ENCODE measurements at regions not wholly inside any gene's neighbourhood (a gene's known extent, or its start where the extent isn't known, plus 50 kb on each side); places are given as distances from the start of the nearest gene placed in this dataset.

GRCh38 chr10:121182219-121182618 lies 331.1 kb downstream of the WDR11 start:
- no peak for DNase-seq (ENCODE audit: low spot score)

- no peak for DNase-seq (ENCODE audit: low spot score)
Observed at GRCh38 chr10:121183236-121183635, 332.1 kb downstream of the WDR11 start.

DNA sequence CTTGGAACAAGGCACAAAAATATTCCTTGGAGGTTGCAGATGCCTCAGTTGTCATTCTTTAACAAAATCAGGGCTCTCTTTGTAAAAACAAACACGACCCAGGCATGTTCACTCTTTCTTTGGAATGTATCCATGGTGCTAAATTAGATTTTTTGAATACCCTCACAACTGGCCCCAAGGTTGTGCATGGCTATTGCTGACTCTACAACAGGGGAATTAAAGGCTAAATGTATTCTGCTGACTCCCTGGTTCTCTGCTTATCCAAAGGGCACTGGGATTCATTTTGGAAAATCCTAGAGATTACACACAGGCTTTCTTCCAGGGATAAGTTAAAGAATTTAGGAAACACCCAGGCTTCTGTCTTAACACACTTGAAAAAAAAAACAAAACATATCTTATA lies 332.5 kb downstream of the WDR11 start:
- DNase-seq (ENCODE audit: low spot score), result no peak

- no peak for DNase-seq (ENCODE audit: low spot score)
Observed at GRCh38 chr10:121185816-121186455, 334.8 kb downstream of the WDR11 start.

DNA sequence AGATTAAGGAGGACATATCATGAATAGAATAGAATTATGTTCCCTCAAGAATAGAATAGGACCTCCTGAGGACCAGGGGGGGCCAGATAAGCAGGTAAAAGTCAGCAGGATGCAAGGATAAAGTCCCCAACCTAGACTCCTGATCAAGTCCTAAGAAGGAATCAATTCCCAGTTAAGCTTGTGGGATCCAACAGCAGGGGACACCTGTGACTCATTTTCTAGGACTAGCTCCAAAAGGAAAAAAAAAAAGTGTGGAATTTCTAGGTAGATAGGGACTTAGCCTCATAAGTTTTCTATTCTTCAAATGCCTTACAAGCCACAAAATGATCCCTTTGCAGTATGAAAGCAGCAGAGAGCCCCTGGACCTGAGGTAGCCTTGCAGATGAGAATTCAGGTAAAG lies 336.2 kb downstream of the WDR11 start:
- DNase-seq (ENCODE audit: low spot score), result no peak

GRCh38 chr10:121188005-121188404 lies 336.8 kb downstream of the WDR11 start:
- DNase-seq (ENCODE audit: low spot score), result no peak

- DNase-seq (ENCODE audit: low spot score), result no peak
Observed at GRCh38 chr10:121189066-121189465, 337.9 kb downstream of the WDR11 start.

DNA sequence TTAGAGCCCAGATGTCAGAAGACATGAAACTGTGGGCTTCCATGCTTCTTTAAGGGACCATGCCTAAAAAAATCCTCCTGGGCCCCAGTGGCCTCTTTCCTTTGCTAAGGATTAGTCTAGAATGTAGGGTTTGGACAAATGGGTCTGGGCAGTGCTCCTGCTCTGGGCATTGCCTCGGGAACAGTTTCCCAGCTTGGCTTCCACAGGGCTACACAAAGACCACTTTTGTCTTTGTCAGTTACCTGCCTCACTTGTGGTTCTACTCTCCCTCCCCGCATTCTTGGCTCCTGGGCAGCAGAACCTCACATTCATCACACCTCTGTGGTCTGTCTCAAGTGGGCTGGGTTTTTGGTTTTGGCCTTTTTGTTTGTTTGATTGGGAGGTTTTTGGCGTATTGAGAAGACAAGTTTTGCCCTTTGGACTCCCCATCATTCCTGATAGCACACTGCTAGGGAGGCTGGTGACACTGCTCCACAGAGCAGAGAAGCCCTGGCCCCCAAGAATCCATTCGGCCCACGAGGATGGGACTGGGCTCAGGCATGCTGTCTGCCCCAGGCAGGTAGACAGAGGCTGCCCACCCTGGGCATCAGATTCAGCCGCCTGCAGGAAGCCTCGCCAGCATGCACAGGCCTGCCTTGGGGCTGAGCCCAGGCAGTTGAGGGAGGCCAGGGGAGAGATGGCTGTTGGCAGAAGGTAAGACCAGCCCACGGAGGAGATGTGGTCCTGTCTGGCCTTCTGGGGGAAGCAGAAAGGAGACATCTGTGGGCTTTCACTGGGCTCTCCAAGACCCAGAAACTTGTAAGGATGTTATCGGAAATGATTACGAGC lies 343.7 kb downstream of the WDR11 start:
- no peak for DNase-seq (ENCODE audit: low spot score)

GRCh38 chr10:121195524-121195910 lies 344.4 kb downstream of the WDR11 start:
- no peak for DNase-seq (ENCODE audit: low spot score)

- DNase-seq (ENCODE audit: low spot score), result no peak
Observed at GRCh38 chr10:121199081-121199480, 347.9 kb downstream of the WDR11 start.

GRCh38 chr10:121205625-121206024 lies 354.5 kb downstream of the WDR11 start:
- DNase-seq (ENCODE audit: low spot score), result no peak

DNA sequence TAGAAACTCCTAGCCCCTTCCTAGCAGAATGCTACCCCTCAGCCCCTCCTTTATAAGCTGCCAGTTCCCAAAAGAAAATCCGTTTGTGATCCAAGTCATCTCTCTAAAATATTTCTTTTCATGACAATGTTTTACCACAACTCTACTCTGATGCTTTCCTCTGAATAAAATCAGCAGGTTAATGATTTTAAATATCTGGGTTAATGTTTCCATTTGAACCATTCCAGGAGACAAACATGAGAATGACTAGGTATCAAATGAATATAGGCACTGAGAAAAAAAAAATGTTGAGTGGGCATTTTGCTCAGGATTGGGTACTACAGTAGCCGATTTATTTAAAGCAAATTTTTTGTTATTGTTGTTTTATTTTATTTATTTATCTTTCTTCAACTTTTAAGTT lies 360.3 kb downstream of the WDR11 start:
- DNase-seq (ENCODE audit: low spot score), result no peak

- no peak for DNase-seq (ENCODE audit: low spot score)
Observed at GRCh38 chr10:121213437-121213836, 362.3 kb downstream of the WDR11 start.

DNA sequence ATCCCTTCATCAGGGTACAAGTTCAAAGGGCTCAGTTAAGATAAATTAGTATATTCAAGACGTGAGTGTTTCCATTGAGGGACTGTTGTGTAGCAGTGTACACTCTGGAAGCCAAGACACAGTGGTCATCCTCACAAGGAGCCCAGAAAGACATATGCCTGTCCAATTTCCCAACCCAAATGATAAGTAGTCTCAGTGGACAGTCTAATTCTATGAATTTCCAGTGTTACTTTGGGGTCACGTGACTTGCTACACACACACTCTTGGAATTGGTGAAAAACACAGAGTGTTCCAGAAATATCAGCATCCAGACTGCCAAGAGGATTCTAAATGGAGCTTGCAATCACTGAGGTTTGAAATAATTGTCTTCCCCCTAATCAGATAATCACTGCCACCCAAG lies 365.1 kb downstream of the WDR11 start:
- DNase-seq (ENCODE audit: low spot score), result no peak

GRCh38 chr10:121216721-121217181 lies 365.6 kb downstream of the WDR11 start:
- DNase-seq (ENCODE audit: low spot score), result no peak

- DNase-seq (ENCODE audit: low spot score), result no peak
Observed at GRCh38 chr10:121217331-121217730, 366.2 kb downstream of the WDR11 start.

- no peak for DNase-seq (ENCODE audit: low spot score)
Observed at GRCh38 chr10:121221072-121221471, 369.9 kb downstream of the WDR11 start.

- DNase-seq (ENCODE audit: low spot score), result no peak
Observed at GRCh38 chr10:121221991-121222390, 370.8 kb downstream of the WDR11 start.

- DNase-seq (ENCODE audit: low spot score), result no peak
Observed at GRCh38 chr10:121222842-121223241, 371.7 kb downstream of the WDR11 start.

GRCh38 chr10:121231079-121231478 lies 367.2 kb downstream of the FGFR2 start:
- DNase-seq (ENCODE audit: low spot score), result no peak

DNA sequence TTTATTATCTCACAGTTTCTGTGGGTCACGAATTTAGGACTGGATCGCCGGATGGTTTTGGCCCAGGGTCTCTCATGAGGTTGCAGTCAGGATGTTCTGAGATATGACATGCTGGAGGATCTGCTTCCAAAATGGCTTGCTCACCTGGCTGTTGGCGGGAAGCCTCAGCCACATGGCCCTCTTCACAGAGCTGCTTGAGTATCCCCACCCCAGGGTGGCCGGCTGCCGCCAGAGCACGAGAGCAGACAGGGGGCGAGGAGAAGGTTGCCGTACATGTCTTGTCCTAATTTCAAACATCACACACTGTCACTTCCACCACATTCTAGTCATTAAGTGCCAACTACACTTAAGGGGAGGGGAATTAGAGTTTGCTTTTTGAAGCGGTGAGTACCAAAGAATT lies 365.8 kb downstream of the FGFR2 start:
- DNase-seq (ENCODE audit: low spot score), result no peak

DNA sequence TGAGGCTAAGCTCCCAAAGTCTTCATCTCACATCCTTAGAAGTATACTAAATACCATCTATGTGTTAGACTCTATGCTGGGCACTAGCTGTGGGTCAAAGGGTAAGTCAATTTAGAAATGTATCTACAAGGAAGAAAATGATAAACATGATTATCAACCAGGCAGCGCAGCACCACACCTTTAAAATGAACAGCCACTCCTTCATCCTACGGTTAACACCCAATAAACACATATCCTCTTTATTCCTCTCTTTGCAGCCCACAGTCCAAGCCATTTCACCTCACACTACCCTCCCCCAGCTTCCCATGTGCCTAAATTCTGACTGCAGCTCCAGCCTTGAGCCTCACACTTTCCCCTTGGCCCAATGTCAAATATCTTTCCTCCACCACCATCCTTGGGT lies 362.6 kb downstream of the FGFR2 start:
- DNase-seq (ENCODE audit: low spot score), result no peak

- DNase-seq (ENCODE audit: low spot score), result no peak
Observed at GRCh38 chr10:121236621-121237020, 361.6 kb downstream of the FGFR2 start.

- peak; percentile 12 for DNase-seq (ENCODE audit: low spot score)
Observed at GRCh38 chr10:121237718-121238117, 360.5 kb downstream of the FGFR2 start.
